ENCODE measurements at regions not wholly inside any gene's neighbourhood (a gene's known extent, or its start where the extent isn't known, plus 50 kb on each side); places are given as distances from the start of the nearest gene placed in this dataset.

- no peak overlapping the region for H3K9ac ChIP-seq (ENCODE audit: low read length)
- DNase-seq (no peak), ATAC-seq (no peak)
- H3K36me3 ChIP-seq (ENCODE audit: low read depth, low read length) = no peaks in the 10 kb centered on the region
- no peaks in the 10 kb centered on the region for H3K79me2 ChIP-seq (ENCODE audit: low read length)
- no peak overlapping the region for H3K4me3 ChIP-seq (ENCODE audit: low read length)
- H3K4me1 ChIP-seq (ENCODE audit: insufficient read depth, low read length) = no peaks in the 10 kb centered on the region
- no peak overlapping the region for H3K4me2 ChIP-seq (ENCODE audit: low read length)
- intact Hi-C loops (cut with micrococcal nuclease) = no loop called here
- 0 out of 2 replicates have a peak, but pooled peaks cover 4% of the 10 kb centered on the region for H3K9me3 ChIP-seq (ENCODE audit: low read length)
- no peaks in the 10 kb centered on the region for H3K27me3 ChIP-seq (ENCODE audit: low read length)
- no peaks in the 10 kb centered on the region for H3F3A ChIP-seq (ENCODE audit: low read length, unreplicated experiment)
- H4K20me1 ChIP-seq (ENCODE audit: low read length) = no peaks in the 10 kb centered on the region
- no peaks in the 10 kb centered on the region for H3K9me2 ChIP-seq (replicated peaks; ENCODE audit: low read length)
- H2AFZ ChIP-seq (ENCODE audit: low read length) = no peak overlapping the region
- ChIA-PET POLR2A (ENCODE audit: unreplicated experiment) (no interaction called here), CTCF (no interaction called here)
- BruUV-seq (replicated peaks) = no TSS peak
- no peak overlapping the region for H3K27ac ChIP-seq (ENCODE audit: low read length)
- TF ChIP-seq EZH2 (IDR thresholded peaks at IDR 0.05; ENCODE audit: low read length, unreplicated experiment) = no peak
- no peak for TF ChIP-seq EZH2phosphoT487 (IDR thresholded peaks at IDR 0.05; ENCODE audit: borderline replicate concordance, low read length)
- TF ChIP-seq CTCF (conservative IDR thresholded peaks at IDR 0.05; ENCODE audit: low read depth, low read length) = no peak
Measured at GRCh38 chr5:2417301-2417700, 334.2 kb downstream of the IRX2 start.

GRCh38 chr5:2415678-2416077 lies 335.8 kb downstream of the IRX2 start:
- CTCF ChIA-PET = no interaction called here

GRCh38 chr5:2410451-2410850 lies 341.0 kb downstream of the IRX2 start:
- Histone ChIP-seq H3K4me3 (ENCODE audit: low read length) (no peak overlapping the region), H3K79me2 (ENCODE audit: low read length) (no peaks in the 10 kb centered on the region), H3K9me2 (replicated peaks; ENCODE audit: low read length) (no peaks in the 10 kb centered on the region), H3K4me2 (ENCODE audit: low read length) (no peak overlapping the region), H3K36me3 (ENCODE audit: low read depth, low read length) (no peaks in the 10 kb centered on the region), H3K4me1 (ENCODE audit: insufficient read depth, low read length) (no peaks in the 10 kb centered on the region), H2AFZ (ENCODE audit: low read length) (no peak overlapping the region), H4K20me1 (ENCODE audit: low read length) (no peaks in the 10 kb centered on the region), H3K9me3 (ENCODE audit: low read length) (no peaks in the 10 kb centered on the region), H3F3A (ENCODE audit: low read length, unreplicated experiment) (no peaks in the 10 kb centered on the region), H3K9ac (ENCODE audit: low read length) (no peak overlapping the region), H3K27me3 (ENCODE audit: low read length) (no peaks in the 10 kb centered on the region), H3K27ac (ENCODE audit: low read length) (no peak overlapping the region)
- DNase-seq (no peak), ATAC-seq (no peak)
- BruUV-seq (replicated peaks) = no TSS peak
- ChIA-PET POLR2A (ENCODE audit: unreplicated experiment) (no interaction called here), CTCF (no interaction called here)
- TF ChIP-seq EZH2phosphoT487 (IDR thresholded peaks at IDR 0.05; ENCODE audit: borderline replicate concordance, low read length) (no peak), CTCF (conservative IDR thresholded peaks at IDR 0.05; ENCODE audit: low read depth, low read length) (no peak), EZH2 (IDR thresholded peaks at IDR 0.05; ENCODE audit: low read length, unreplicated experiment) (no peak)
- intact Hi-C loops (cut with micrococcal nuclease) = no loop called here

More at GRCh38 chr5:2415678-2416077, 335.8 kb downstream of the IRX2 start:
- H3K4me3 ChIP-seq (ENCODE audit: low read length) = no peak overlapping the region
- POLR2A ChIA-PET (ENCODE audit: unreplicated experiment) = no interaction called here
- no peaks in the 10 kb centered on the region for H3K9me2 ChIP-seq (replicated peaks; ENCODE audit: low read length)
- H3K79me2 ChIP-seq (ENCODE audit: low read length) = no peaks in the 10 kb centered on the region
- no peak overlapping the region for H3K4me2 ChIP-seq (ENCODE audit: low read length)
- no peaks in the 10 kb centered on the region for H3K4me1 ChIP-seq (ENCODE audit: insufficient read depth, low read length)
- BruUV-seq (replicated peaks) = no TSS peak
- ATAC-seq = no peak
- intact Hi-C loops (cut with micrococcal nuclease) = no loop called here
- no peak for DNase-seq
- H2AFZ ChIP-seq (ENCODE audit: low read length) = no peak overlapping the region
- H3K9me3 ChIP-seq (ENCODE audit: low read length) = no peaks in the 10 kb centered on the region
- no peak for TF ChIP-seq EZH2 (IDR thresholded peaks at IDR 0.05; ENCODE audit: low read length, unreplicated experiment)
- peak; percentile 25; the same call in 1 of the 2 replicates for TF ChIP-seq CTCF (conservative IDR thresholded peaks at IDR 0.05; ENCODE audit: low read depth, low read length)
- H3K27ac ChIP-seq (ENCODE audit: low read length) = no peak overlapping the region
- H4K20me1 ChIP-seq (ENCODE audit: low read length) = no peaks in the 10 kb centered on the region
- no peaks in the 10 kb centered on the region for H3K27me3 ChIP-seq (ENCODE audit: low read length)
- H3F3A ChIP-seq (ENCODE audit: low read length, unreplicated experiment) = no peaks in the 10 kb centered on the region
- no peak overlapping the region for H3K9ac ChIP-seq (ENCODE audit: low read length)
- H3K36me3 ChIP-seq (ENCODE audit: low read depth, low read length) = no peaks in the 10 kb centered on the region
